Hematopoietic multipotent progenitor cell treated with erythropoietin and hydrocortisone succinate and interleukin-3 and kit ligand, for 15 days (in vitro differentiated cells): ENCODE measurements at regions not wholly inside any gene's neighbourhood (a gene's known extent, or its start where the extent isn't known, plus 50 kb on each side); places are given as distances from the start of the nearest gene placed in this dataset.

ENCODE experiments used
- DNase-seq: peaks from one replicate; pipeline ENCODE4 v3.0.0-alpha.2; 2015; ENCODE audit warnings: low spot score

- no peak for DNase-seq
These were observed 172.5 kb downstream of the SMAD2 start for GRCh38 chr18:47758000-47758399.

GRCh38 chr18:47756364-47757016, 174.0 kb downstream of the SMAD2 start:
- peak; percentile 54 for DNase-seq

DNA sequence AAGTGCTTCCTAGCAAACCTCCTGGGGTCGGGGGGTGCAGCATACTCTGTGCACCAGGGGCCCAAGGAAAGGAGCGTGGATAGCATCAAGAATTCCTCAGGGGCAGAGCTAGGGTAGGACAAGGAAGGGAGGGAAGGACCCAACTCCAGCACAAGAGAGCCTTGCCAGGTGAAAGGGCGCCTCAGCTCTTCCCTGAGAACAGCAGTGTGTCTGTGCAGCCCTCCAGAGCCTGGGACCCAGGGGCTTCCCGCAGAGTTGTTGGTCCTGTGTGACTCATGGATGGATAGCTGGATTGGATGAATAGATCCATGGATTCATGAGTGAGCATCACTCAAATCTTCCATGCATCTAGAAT, 175.4 kb downstream of the SMAD2 start:
- DNase-seq = no peak

- peak; percentile 48 for DNase-seq
These were observed 176.0 kb downstream of the SMAD2 start for GRCh38 chr18:47754311-47755101.

DNA sequence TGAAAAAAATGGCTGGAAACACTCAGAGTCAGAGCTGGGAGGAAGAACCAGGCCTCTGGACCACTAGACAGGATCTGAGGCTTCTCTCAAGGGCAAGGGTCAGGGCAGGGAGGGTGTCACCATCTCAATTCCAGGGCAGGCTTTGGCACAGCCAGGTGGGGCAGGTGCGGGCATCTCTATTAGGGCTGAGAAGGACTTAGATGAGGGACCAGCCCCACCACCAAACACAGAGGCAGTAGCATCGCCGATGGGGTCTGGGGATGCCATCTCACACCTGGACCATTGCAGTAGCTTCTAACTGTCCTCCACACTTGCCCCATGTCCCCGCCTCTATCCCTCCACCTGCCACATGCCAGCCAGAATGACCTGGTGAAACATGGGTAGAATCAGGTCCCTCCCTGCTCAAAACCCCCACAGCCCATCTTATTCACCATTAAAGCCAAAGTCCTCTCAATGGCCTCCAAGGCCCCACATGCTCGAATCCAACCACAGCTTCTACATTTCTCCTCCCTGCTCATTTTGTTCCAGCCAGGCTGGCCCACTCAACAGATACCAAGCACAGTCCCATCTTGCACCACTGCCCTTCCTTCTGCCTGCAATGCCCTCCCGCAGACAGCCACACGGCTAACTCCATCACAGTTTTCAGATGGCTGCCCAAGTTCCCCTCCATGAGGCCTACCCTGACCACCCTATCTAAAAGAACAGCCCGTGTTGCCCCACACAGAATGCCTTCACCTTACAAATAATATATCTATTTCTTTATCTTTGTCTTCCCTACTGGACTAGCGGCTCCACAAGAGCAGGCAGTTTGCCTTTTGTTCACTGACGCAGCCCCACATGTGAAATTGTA, 177.4 kb downstream of the SMAD2 start:
- DNase-seq = no peak

DNA sequence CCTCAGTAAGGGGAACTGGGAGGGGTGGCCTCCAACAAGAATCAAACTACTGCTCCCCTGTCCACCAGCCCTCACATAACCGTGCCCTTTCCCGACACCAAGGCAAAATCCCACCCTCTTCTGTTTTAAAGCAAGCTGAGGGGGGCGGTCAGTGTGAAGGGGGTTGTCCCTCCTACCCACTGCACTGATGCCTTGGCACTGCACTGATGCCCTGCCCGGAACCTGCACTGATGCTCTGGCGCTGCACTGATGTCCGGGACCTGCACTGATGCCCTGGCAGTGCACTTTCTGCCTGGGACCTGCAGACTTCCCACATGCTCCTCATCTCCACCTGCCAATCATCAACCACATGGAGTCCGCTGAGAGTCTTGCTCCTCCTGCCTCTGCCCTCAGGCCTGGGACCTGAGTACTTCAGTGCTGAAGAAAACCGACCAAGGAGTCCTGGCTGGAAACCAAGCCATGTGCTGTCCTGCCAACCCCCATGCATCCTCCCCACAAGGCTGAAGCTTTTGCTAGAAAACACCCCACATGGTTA, 179.5 kb downstream of the SMAD2 start:
- no peak for DNase-seq

DNA sequence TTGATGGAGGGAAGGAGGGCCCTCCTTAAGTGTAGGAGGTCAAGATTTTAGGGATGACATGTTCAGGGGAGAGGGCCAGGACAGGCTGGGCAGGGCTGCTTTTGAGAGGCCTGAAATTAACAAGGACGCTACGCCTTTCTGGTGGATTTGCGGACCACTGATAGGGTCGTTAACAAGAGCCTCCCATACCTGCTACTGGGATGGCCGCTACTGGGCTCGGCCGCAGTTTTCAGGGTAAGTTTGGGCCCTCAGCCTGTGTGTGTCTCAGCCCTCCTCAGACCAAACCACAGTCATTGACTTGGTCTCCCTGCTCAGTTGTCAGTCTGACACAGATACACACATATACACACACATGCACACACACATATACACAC, 180.9 kb downstream of the SMAD2 start:
- no peak for DNase-seq

GRCh38 chr18:47748847-47749599, 181.4 kb downstream of the SMAD2 start:
- DNase-seq = peak; percentile 83

GRCh38 chr18:47748093-47748796, 182.2 kb downstream of the SMAD2 start:
- no peak for DNase-seq

- no peak for DNase-seq
These were observed 183.1 kb downstream of the SMAD2 start for GRCh38 chr18:47747260-47747795.

- DNase-seq = no peak
These were observed 183.8 kb downstream of the SMAD2 start for GRCh38 chr18:47746615-47747014.

DNA sequence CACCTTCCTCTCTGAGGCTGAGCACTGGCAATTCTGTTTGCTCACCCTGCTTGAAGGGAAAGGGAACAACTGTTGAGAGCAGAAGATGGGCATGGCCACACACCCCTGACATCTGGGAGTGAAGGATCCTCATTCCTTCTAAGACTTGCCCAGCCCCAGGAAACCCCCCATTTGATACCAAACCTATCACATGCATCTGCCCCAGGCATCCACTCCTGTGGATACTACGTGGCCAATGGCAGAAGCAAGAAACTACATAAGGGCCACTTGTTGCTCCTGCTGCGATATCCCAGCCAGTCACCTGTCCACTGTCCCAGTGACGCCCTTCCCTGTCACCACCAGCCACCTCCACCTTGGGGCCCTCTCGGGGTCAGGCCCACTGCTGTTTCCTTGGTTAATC, 185.2 kb downstream of the SMAD2 start:
- no peak for DNase-seq

- no peak for DNase-seq
These were observed 192.5 kb downstream of the SMAD2 start for GRCh38 chr18:47737956-47738355.

DNA sequence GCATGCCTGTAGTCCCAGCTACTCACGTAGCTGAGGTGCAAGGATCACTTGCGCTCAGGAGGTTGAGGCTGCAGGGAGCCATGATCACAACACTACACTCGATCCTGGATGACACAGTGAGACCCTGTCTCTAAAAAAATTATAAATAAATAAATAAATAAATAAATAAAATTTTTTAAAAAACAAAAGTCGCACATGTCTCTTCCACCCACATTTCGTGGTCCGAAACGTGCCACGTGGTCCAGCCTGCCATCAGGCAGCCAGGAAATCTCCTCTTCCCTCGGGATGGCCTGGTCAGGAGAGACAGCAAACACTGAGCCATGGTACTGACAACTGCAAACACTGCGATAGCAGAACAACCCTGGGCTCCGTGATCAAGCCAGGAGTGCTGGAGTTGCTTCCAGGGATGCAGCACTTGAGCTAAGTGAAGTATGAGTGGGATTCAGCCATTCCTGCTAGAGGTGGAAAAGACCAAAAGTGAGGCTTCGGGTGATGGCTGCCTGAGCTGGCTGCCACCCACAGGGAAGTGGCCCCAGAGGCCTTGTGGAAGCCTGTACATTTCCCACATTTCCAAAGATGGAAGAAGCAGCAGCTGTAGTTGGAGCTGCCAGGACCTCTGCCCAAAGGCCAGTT, 193.1 kb downstream of the SMAD2 start:
- DNase-seq = no peak

- no peak for DNase-seq
These were observed 193.9 kb downstream of the SMAD2 start for GRCh38 chr18:47736376-47737140.

DNA sequence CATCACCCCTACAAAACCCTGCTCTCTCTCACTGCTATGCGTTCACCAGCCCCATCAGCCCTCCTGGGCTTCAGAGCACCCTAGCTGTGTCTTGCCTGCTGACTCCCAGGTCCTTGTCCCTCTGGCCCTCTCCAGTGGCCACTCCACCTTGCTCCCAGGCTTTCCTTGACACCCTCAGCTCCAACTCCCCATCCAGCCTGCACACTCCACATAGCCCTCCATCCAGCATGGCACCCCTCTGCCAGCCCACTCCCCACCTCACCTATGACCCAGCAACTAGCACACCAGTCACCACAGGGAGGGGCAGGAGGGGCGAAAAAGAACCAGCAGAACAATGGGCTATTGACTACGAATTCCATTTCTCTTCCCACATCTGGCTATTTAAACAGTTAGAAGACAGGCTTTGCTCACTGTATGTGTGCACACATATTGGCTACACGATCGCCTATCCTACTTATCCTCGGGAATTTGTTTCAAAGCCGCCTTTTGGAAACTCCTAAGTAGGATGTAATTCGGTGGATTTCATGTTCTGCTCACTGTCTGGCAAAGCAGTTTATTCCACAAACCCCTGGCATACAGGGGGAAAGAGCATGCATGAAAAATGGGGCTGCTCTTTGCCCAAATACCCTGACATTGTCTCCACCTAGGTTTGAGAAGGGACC, 195.3 kb downstream of the SMAD2 start:
- DNase-seq = no peak

GRCh38 chr18:47731276-47731675, 199.2 kb downstream of the SMAD2 start:
- no peak for DNase-seq

GRCh38 chr18:47730795-47731194, 199.7 kb downstream of the SMAD2 start:
- no peak for DNase-seq

DNA sequence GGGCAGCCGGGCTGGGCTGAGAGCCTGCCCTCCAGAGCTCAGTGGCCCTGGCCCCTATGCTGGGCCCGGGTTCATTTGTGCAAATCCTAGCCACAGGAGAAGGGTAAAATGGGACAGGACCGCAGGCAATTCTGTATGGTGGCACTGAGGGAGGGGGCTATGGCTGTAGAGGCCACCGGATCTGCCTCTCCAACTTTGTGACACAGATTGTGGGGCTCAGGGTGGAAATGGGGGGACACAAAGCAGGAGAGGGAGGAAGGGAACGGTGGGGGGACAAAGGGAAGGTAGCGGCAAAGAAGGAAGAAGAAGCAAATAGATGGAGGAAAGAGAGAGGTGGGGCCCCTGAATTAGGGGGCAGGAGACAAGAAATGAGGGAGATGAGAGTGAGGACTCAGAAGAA, 201.1 kb downstream of the SMAD2 start:
- no peak for DNase-seq
